Activated T-cell treated with anti-CD3 and anti-CD28 coated beads, Interleukin-2, amount 50 U/mL, for 24 hours (primary cell): ENCODE measurements at regions not wholly inside any gene's neighbourhood (a gene's known extent, or its start where the extent isn't known, plus 50 kb on each side); places are given as distances from the start of the nearest gene placed in this dataset.

Experiments used
- DNase-seq: peaks from one replicate; pipeline ENCODE4 v3.0.0-alpha.2; 2020
- H3K27ac Mint-ChIP-seq: 2 replicates; pipeline ENCODE4 v1.8.0; 2020; ENCODE audit warnings: mild to moderate bottlenecking, mixed read lengths
- H3K27me3 Mint-ChIP-seq: 2 replicates; pipeline ENCODE4 v1.8.0; 2020; ENCODE audit warnings: mixed read lengths
- H3K36me3 Mint-ChIP-seq: 2 replicates; pipeline ENCODE4 v1.8.0; 2020; ENCODE audit warnings: low read depth, mixed read lengths
- H3K4me1 Mint-ChIP-seq: 2 replicates; pipeline ENCODE4 v1.8.0; 2020; ENCODE audit warnings: low read depth, mixed read lengths
- H3K4me3 Mint-ChIP-seq: 2 replicates; pipeline ENCODE4 v1.8.0; 2020; ENCODE audit warnings: mild to moderate bottlenecking, moderate library complexity, mixed read lengths
- H3K9me3 Mint-ChIP-seq: 2 replicates; pipeline ENCODE4 v1.8.0; 2020; ENCODE audit warnings: mixed read lengths

- no peak for DNase-seq
These were observed 263.0 kb upstream of the NECTIN3 start for GRCh38 chr3:110808630-110809029.

GRCh38 chr3:110810356-110810755, 261.3 kb upstream of the NECTIN3 start:
- Mint-ChIP-seq H3K4me1 (peaks cover 16% of the 10 kb centered on the region), H3K36me3 (no peaks in the 10 kb centered on the region), H3K27ac (no peak overlapping the region), H3K9me3 (no peaks in the 10 kb centered on the region), H3K4me3 (no peak overlapping the region), H3K27me3 (peaks cover 33% of the 10 kb centered on the region)
- DNase-seq: no peak

More at GRCh38 chr3:110808630-110809029, 263.0 kb upstream of the NECTIN3 start:
- H3K4me3 Mint-ChIP-seq: no peak overlapping the region
- H3K4me1 Mint-ChIP-seq: peaks cover 2% of the 10 kb centered on the region
- H3K36me3 Mint-ChIP-seq: no peaks in the 10 kb centered on the region
- H3K27me3 Mint-ChIP-seq: peaks cover 33% of the 10 kb centered on the region
- no peaks in the 10 kb centered on the region for H3K9me3 Mint-ChIP-seq
- H3K27ac Mint-ChIP-seq: no peak overlapping the region

GRCh38 chr3:110811050-110811449, 260.6 kb upstream of the NECTIN3 start:
- no peak overlapping the region for H3K4me3 Mint-ChIP-seq
- no peak overlapping the region for H3K27ac Mint-ChIP-seq

GRCh38 chr3:110813541-110813940, 258.1 kb upstream of the NECTIN3 start:
- Mint-ChIP-seq H3K4me1 (peaks cover 18% of the 10 kb centered on the region), H3K27ac (no peak overlapping the region), H3K36me3 (no peaks in the 10 kb centered on the region), H3K9me3 (no peaks in the 10 kb centered on the region), H3K4me3 (no peak overlapping the region), H3K27me3 (peaks cover 30% of the 10 kb centered on the region)
- no peak for DNase-seq

More at GRCh38 chr3:110811050-110811449, 260.6 kb upstream of the NECTIN3 start:
- H3K9me3 Mint-ChIP-seq: no peaks in the 10 kb centered on the region
- no peaks in the 10 kb centered on the region for H3K36me3 Mint-ChIP-seq
- DNase-seq: no peak
- H3K27me3 Mint-ChIP-seq: peaks cover 33% of the 10 kb centered on the region
- H3K4me1 Mint-ChIP-seq: peaks cover 18% of the 10 kb centered on the region

GRCh38 chr3:110814170-110815007, 257.2 kb upstream of the NECTIN3 start:
- H3K27ac Mint-ChIP-seq: peak overlapping the region; percentile 96
- no peaks in the 10 kb centered on the region for H3K36me3 Mint-ChIP-seq
- DNase-seq: peak; percentile 40
- H3K27me3 Mint-ChIP-seq: peaks cover 27% of the 10 kb centered on the region
- H3K9me3 Mint-ChIP-seq: no peaks in the 10 kb centered on the region
- peak overlapping the region; percentile 48 for H3K4me3 Mint-ChIP-seq
- peaks cover 18% of the 10 kb centered on the region for H3K4me1 Mint-ChIP-seq

GRCh38 chr3:110815008-110815583, 256.5 kb upstream of the NECTIN3 start:
- no peak for DNase-seq
- peak overlapping the region; percentile 48 for H3K4me3 Mint-ChIP-seq
- H3K27me3 Mint-ChIP-seq: peaks cover 27% of the 10 kb centered on the region
- H3K4me1 Mint-ChIP-seq: peaks cover 18% of the 10 kb centered on the region
- no peaks in the 10 kb centered on the region for H3K36me3 Mint-ChIP-seq
- H3K9me3 Mint-ChIP-seq: no peaks in the 10 kb centered on the region
- H3K27ac Mint-ChIP-seq: peak overlapping the region; percentile 96

GRCh38 chr3:110816008-110816407, 255.6 kb upstream of the NECTIN3 start:
- Mint-ChIP-seq H3K27me3 (peaks cover 23% of the 10 kb centered on the region), H3K4me3 (no peak overlapping the region), H3K27ac (peak overlapping the region; percentile 44), H3K9me3 (no peaks in the 10 kb centered on the region), H3K36me3 (no peaks in the 10 kb centered on the region), H3K4me1 (peaks cover 18% of the 10 kb centered on the region)
- no peak for DNase-seq

- Mint-ChIP-seq H3K4me3 (no peak overlapping the region), H3K4me1 (no peaks in the 10 kb centered on the region), H3K27ac (no peak overlapping the region), H3K36me3 (no peaks in the 10 kb centered on the region), H3K9me3 (no peaks in the 10 kb centered on the region), H3K27me3 (peaks cover 8% of the 10 kb centered on the region)
- no peak for DNase-seq
These were observed 250.0 kb upstream of the NECTIN3 start for GRCh38 chr3:110821586-110821985.

- H3K36me3 Mint-ChIP-seq: no peaks in the 10 kb centered on the region
- H3K4me1 Mint-ChIP-seq: no peaks in the 10 kb centered on the region
- no peaks in the 10 kb centered on the region for H3K9me3 Mint-ChIP-seq
- no peak for DNase-seq
- no peak overlapping the region for H3K27ac Mint-ChIP-seq
- no peak overlapping the region for H3K4me3 Mint-ChIP-seq
- no peaks in the 10 kb centered on the region for H3K27me3 Mint-ChIP-seq
These were observed 248.6 kb upstream of the NECTIN3 start for GRCh38 chr3:110822971-110823370.

- Mint-ChIP-seq H3K27ac (no peak overlapping the region), H3K36me3 (no peaks in the 10 kb centered on the region), H3K4me1 (no peaks in the 10 kb centered on the region), H3K4me3 (no peak overlapping the region), H3K27me3 (no peaks in the 10 kb centered on the region), H3K9me3 (no peaks in the 10 kb centered on the region)
- no peak for DNase-seq
These were observed 224.6 kb upstream of the NECTIN3 start for GRCh38 chr3:110846971-110847370.

GRCh38 chr3:110849064-110849463, 222.6 kb upstream of the NECTIN3 start:
- Mint-ChIP-seq H3K27ac (no peak overlapping the region), H3K36me3 (no peaks in the 10 kb centered on the region), H3K9me3 (no peaks in the 10 kb centered on the region), H3K4me1 (no peaks in the 10 kb centered on the region), H3K4me3 (no peak overlapping the region), H3K27me3 (no peaks in the 10 kb centered on the region)
- no peak for DNase-seq

- no peaks in the 10 kb centered on the region for H3K4me1 Mint-ChIP-seq
- no peak for DNase-seq
- no peak overlapping the region for H3K27ac Mint-ChIP-seq
- no peaks in the 10 kb centered on the region for H3K27me3 Mint-ChIP-seq
- H3K9me3 Mint-ChIP-seq: no peaks in the 10 kb centered on the region
- no peak overlapping the region for H3K4me3 Mint-ChIP-seq
- H3K36me3 Mint-ChIP-seq: no peaks in the 10 kb centered on the region
These were observed 219.9 kb upstream of the NECTIN3 start for GRCh38 chr3:110851736-110852135.

GRCh38 chr3:110855207-110855606, 216.4 kb upstream of the NECTIN3 start:
- Mint-ChIP-seq H3K27ac (no peak overlapping the region), H3K4me3 (no peak overlapping the region), H3K9me3 (no peaks in the 10 kb centered on the region), H3K4me1 (no peaks in the 10 kb centered on the region), H3K36me3 (no peaks in the 10 kb centered on the region), H3K27me3 (no peaks in the 10 kb centered on the region)
- DNase-seq: no peak

GRCh38 chr3:110856916-110857315, 214.7 kb upstream of the NECTIN3 start:
- H3K9me3 Mint-ChIP-seq: no peaks in the 10 kb centered on the region
- H3K4me3 Mint-ChIP-seq: no peak overlapping the region
- no peak for DNase-seq
- H3K4me1 Mint-ChIP-seq: no peaks in the 10 kb centered on the region
- no peak overlapping the region for H3K27ac Mint-ChIP-seq
- H3K27me3 Mint-ChIP-seq: no peaks in the 10 kb centered on the region
- H3K36me3 Mint-ChIP-seq: no peaks in the 10 kb centered on the region

- DNase-seq: no peak
- H3K27ac Mint-ChIP-seq: no peak overlapping the region
- no peaks in the 10 kb centered on the region for H3K4me1 Mint-ChIP-seq
- no peak overlapping the region for H3K4me3 Mint-ChIP-seq
- no peaks in the 10 kb centered on the region for H3K9me3 Mint-ChIP-seq
- H3K27me3 Mint-ChIP-seq: no peaks in the 10 kb centered on the region
- no peaks in the 10 kb centered on the region for H3K36me3 Mint-ChIP-seq
These were observed 213.1 kb upstream of the NECTIN3 start for GRCh38 chr3:110858549-110858948.
